CD14-positive monocyte (primary cell): ENCODE measurements at regions not wholly inside any gene's neighbourhood (a gene's known extent, or its start where the extent isn't known, plus 50 kb on each side); places are given as distances from the start of the nearest gene placed in this dataset.

Source experiments
- DNase-seq, 3 donors: peaks; one replicate each; pipeline ENCODE4 v3.0.0-alpha.2; 2011 to 2022
- H2AFZ ChIP-seq: 2 replicates; pipeline ENCODE4 v1.6.0; 2012; ENCODE audit warnings: mild to moderate bottlenecking, low read depth, low read length, inconsistent platforms; ENCODE audit not compliant: insufficient read depth, poor library complexity, severe bottlenecking
- H3K27ac ChIP-seq, 2 donors: 1 replicate in 1 of 2; 2 replicates in 1 of 2; pipeline ENCODE4 v1.5.1; 2012 to 2013; ENCODE audit warnings: low read length in 2 of 2, control low read depth in 1 of 2, inconsistent platforms in 1 of 2, low read depth in 1 of 2, mild to moderate bottlenecking in 1 of 2
- H3K27me3 ChIP-seq, 2 donors: one replicate each; pipeline versions ENCODE4 v1.6.0 to v1.6.1; 2011 to 2013; ENCODE audit warnings: low read length in 2 of 2; ENCODE audit not compliant: control insufficient read depth in 2 of 2, insufficient read depth in 2 of 2
- H3K36me3 ChIP-seq, 2 donors: replicated peaks in 1 of 2; 1 replicate in 1 of 2; 2 replicates in 1 of 2; pipeline versions ENCODE4 v1.5.1 to v1.6.1; 2012 to 2013; ENCODE audit warnings: low read length in 2 of 2, control low read depth in 1 of 2, inconsistent platforms in 1 of 2, mild to moderate bottlenecking in 1 of 2; ENCODE audit not compliant: insufficient read depth in 2 of 2, control insufficient read depth in 1 of 2
- H3K4me1 ChIP-seq, 2 donors: 1 replicate in 1 of 2; 2 replicates in 1 of 2; pipeline versions ENCODE4 v1.5.1 to v1.6.1; 2012 to 2013; ENCODE audit warnings: low read length in 2 of 2, control low read depth in 1 of 2, inconsistent platforms in 1 of 2, mild to moderate bottlenecking in 1 of 2, moderate library complexity in 1 of 2; ENCODE audit not compliant: insufficient read depth in 2 of 2, control insufficient read depth in 1 of 2
- H3K4me2 ChIP-seq: replicated peaks from 2 replicates; pipeline ENCODE3; 2012; ENCODE audit warnings: low read length, moderate library complexity, mild to moderate bottlenecking; ENCODE audit not compliant: poor library complexity, severe bottlenecking; ENCODE audit errors: extremely low read depth
- H3K4me3 ChIP-seq, 3 experiments: fragments of 200-600 bp in 1 of 3; sonication (generic) in 1 of 3; replicated peaks in 1 of 3; 1 replicate in 2 of 3; 2 replicates in 1 of 3; pipeline ENCODE4 v1.5.1; 2011 to 2013; ENCODE audit warnings: low read length in 3 of 3, mild to moderate bottlenecking in 3 of 3, control low read depth in 2 of 3, low read depth in 2 of 3, inconsistent platforms in 1 of 3, moderate library complexity in 1 of 3
- H3K79me2 ChIP-seq: 2 replicates; pipeline ENCODE4 v1.6.0; 2012; ENCODE audit warnings: mild to moderate bottlenecking, control low read depth, inconsistent platforms, low read length, moderate library complexity; ENCODE audit not compliant: insufficient read depth
- H3K9ac ChIP-seq: 2 replicates; pipeline ENCODE4 v1.6.0; 2017; ENCODE audit warnings: low read length, mild to moderate bottlenecking; ENCODE audit not compliant: insufficient read depth, poor library complexity, severe bottlenecking
- H3K9me3 ChIP-seq, 2 donors: replicated peaks in 1 of 2; 1 replicate in 1 of 2; 2 replicates in 1 of 2; pipeline versions ENCODE4 v1.5.1 to v1.6.1; 2012 to 2013; ENCODE audit warnings: low read length in 2 of 2, control low read depth in 1 of 2; ENCODE audit not compliant: control insufficient read depth in 1 of 2, insufficient read depth in 1 of 2
- H4K20me1 ChIP-seq: 2 replicates; pipeline ENCODE4 v1.6.0; 2012; ENCODE audit warnings: mild to moderate bottlenecking, low read length, control low read depth, moderate library complexity; ENCODE audit not compliant: insufficient read depth
- H3K27ac Mint-ChIP-seq, 7 donors: one replicate each; pipeline ENCODE4 v1.8.0; 2020; ENCODE audit warnings: mild to moderate bottlenecking in 7 of 7, mixed read lengths in 7 of 7, moderate library complexity in 6 of 7, inconsistent platforms in 2 of 7
- H3K27me3 Mint-ChIP-seq, 3 donors: one replicate each; pipeline ENCODE4 v1.8.0; 2021 to 2022; ENCODE audit warnings: low read depth in 3 of 3, mild to moderate bottlenecking in 3 of 3, mixed read lengths in 3 of 3, moderate library complexity in 3 of 3, inconsistent platforms in 1 of 3
- H3K36me3 Mint-ChIP-seq, 2 donors: one replicate each; pipeline ENCODE4 v1.8.0; 2020; ENCODE audit warnings: mixed read lengths in 2 of 2, inconsistent platforms in 1 of 2, mild to moderate bottlenecking in 1 of 2
- H3K4me1 Mint-ChIP-seq: one replicate; pipeline ENCODE4 v1.8.0; 2020; ENCODE audit warnings: mild to moderate bottlenecking, mixed read lengths
- H3K4me3 Mint-ChIP-seq, 2 donors: one replicate each; pipeline ENCODE4 v1.8.0; 2020; ENCODE audit warnings: mild to moderate bottlenecking in 2 of 2, mixed read lengths in 2 of 2, moderate library complexity in 1 of 2
- H3K9me3 Mint-ChIP-seq, 7 donors: one replicate each; pipeline ENCODE4 v1.8.0; 2020 to 2022; ENCODE audit warnings: mixed read lengths in 7 of 7, mild to moderate bottlenecking in 6 of 7, moderate library complexity in 6 of 7, inconsistent platforms in 2 of 7
- WGBS: methylation state at CpG from one replicate; pipeline ENCODE4 v1.1.5; 2013; ENCODE audit warnings: missing lambda C conversion rate; ENCODE audit not compliant: insufficient coverage; 5-methylcytosine and 5-hydroxymethylcytosine counted together
- intact Hi-C, 2 donors: fragments of 100-400 bp; cut with micrococcal nuclease; formaldehyde crosslinking; loops; one replicate each; pipeline versions ENCODE4 v1.15.0 to v1.15.1; 2023
- TF ChIP-seq, protein P1 (sequence below): fragments of 200-600 bp; IDR thresholded peaks from one replicate; pipeline ENCODE4 v1.8.0; 2022; ENCODE audit warnings: antibody characterized with exemption, mild to moderate bottlenecking

DNA sequence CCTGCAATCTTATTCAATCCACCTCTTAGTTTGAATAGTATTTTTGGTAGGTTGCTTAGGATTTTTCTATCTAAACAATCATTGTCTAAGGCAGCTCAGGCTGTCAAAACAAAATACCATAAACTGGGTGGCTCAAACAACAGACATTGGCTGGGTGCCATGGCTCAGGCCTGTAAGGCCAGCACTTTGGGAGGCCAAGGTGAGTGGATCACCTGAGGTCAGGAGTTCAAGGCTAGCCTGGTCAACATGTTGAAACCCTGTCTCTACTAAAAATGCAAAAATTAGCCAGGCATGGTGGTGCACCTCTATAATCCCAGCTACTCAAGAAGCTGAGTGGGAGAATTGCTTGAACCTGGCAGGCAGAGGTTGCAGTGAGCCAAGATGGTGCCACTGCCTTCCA lies 126.7 kb downstream of the CYLD start:
- H3K9me3 ChIP-seq = peaks cover 0 to 3% of the 10 kb centered on the region in 2 donors
- no peak overlapping the region for H3K9ac ChIP-seq
- no peak overlapping the region for H3K27ac Mint-ChIP-seq
- H3K4me2 ChIP-seq = no peak overlapping the region
- peaks cover 8 to 18% (median 10%) of the 10 kb centered on the region in 3 donors for H3K27me3 Mint-ChIP-seq
- H3K36me3 Mint-ChIP-seq = no peaks in the 10 kb centered on the region
- no peaks in the 10 kb centered on the region for H3K4me1 Mint-ChIP-seq
- TF ChIP-seq, protein P1, sequence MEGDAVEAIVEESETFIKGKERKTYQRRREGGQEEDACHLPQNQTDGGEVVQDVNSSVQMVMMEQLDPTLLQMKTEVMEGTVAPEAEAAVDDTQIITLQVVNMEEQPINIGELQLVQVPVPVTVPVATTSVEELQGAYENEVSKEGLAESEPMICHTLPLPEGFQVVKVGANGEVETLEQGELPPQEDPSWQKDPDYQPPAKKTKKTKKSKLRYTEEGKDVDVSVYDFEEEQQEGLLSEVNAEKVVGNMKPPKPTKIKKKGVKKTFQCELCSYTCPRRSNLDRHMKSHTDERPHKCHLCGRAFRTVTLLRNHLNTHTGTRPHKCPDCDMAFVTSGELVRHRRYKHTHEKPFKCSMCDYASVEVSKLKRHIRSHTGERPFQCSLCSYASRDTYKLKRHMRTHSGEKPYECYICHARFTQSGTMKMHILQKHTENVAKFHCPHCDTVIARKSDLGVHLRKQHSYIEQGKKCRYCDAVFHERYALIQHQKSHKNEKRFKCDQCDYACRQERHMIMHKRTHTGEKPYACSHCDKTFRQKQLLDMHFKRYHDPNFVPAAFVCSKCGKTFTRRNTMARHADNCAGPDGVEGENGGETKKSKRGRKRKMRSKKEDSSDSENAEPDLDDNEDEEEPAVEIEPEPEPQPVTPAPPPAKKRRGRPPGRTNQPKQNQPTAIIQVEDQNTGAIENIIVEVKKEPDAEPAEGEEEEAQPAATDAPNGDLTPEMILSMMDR = no peak
- H3K27me3 ChIP-seq = peaks cover 3 to 7% of the 10 kb centered on the region in 2 donors
- H3K9me3 Mint-ChIP-seq = peaks cover 0 to 3% (median 0%) of the 10 kb centered on the region in 7 donors
- H3K4me1 ChIP-seq = no peaks in the 10 kb centered on the region
- no peaks in the 10 kb centered on the region for H3K79me2 ChIP-seq
- no peaks in the 10 kb centered on the region for H4K20me1 ChIP-seq
- no peaks in the 10 kb centered on the region for H3K36me3 ChIP-seq
- no peak overlapping the region for H3K4me3 ChIP-seq
- no peak overlapping the region for H3K27ac ChIP-seq
- H2AFZ ChIP-seq = no peak overlapping the region
- DNase-seq = no peak
- intact Hi-C loops = no loop called here
- H3K4me3 Mint-ChIP-seq = no peak overlapping the region

DNA sequence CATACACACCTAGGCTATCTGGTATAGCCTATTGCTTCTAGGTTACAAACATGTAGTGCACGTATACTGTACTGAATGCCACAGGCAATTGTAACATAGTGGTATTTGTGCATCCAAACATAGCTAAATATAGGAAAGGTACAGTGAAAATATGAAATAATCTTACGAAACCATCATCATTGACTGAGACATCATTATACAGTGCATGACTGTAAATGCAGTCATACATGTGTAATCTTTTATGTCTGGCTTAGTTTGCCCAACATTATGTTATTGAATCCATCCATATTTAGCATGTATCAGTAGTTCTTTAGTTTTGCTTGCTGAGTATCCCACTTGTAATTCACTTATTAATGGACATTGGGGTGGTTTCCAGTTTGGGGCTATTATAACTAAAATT lies 124.9 kb downstream of the CYLD start:
- H3K4me2 ChIP-seq = no peak overlapping the region
- H3K36me3 Mint-ChIP-seq = no peaks in the 10 kb centered on the region
- no peak for DNase-seq
- no peak overlapping the region for H3K9ac ChIP-seq
- no peak overlapping the region for H3K4me3 ChIP-seq
- H3K27ac Mint-ChIP-seq = no peak overlapping the region
- H3K36me3 ChIP-seq = no peaks in the 10 kb centered on the region
- WGBS = no CpG with 5 or more reads among the region's 2 CpGs
- peaks cover 0 to 4% of the 10 kb centered on the region in 2 donors for H3K27me3 ChIP-seq
- H3K27ac ChIP-seq = no peak overlapping the region
- intact Hi-C loops = no loop called here
- no peak overlapping the region for H2AFZ ChIP-seq
- H3K27me3 Mint-ChIP-seq = peaks cover 8% of the 10 kb centered on the region in 3 donors
- no peaks in the 10 kb centered on the region for H4K20me1 ChIP-seq
- no peak overlapping the region for H3K4me3 Mint-ChIP-seq
- H3K4me1 Mint-ChIP-seq = no peaks in the 10 kb centered on the region
- no peaks in the 10 kb centered on the region for H3K9me3 Mint-ChIP-seq
- H3K9me3 ChIP-seq = no peaks in the 10 kb centered on the region
- TF ChIP-seq, protein P1 = no peak
- H3K79me2 ChIP-seq = no peaks in the 10 kb centered on the region
- no peaks in the 10 kb centered on the region for H3K4me1 ChIP-seq
